Liver (tissue), 8 donors: ENCODE measurements at regions not wholly inside any gene's neighbourhood (a gene's known extent, or its start where the extent isn't known, plus 50 kb on each side); places are given as distances from the start of the nearest gene placed in this dataset.

ENCODE experiments used
- DNase-seq: peaks from one replicate; pipeline ENCODE4 v3.0.0-alpha.2; 2017; ENCODE audit warnings: low spot score
- H3K27ac ChIP-seq, 2 donors: one replicate each; pipeline ENCODE4 v1.7.0; 2013; ENCODE audit warnings: inconsistent platforms in 2 of 2, low read length in 2 of 2, control low read depth in 1 of 2, low read depth in 1 of 2, mild to moderate bottlenecking in 1 of 2
- H3K27me3 ChIP-seq, 4 donors: one replicate each; pipeline versions ENCODE4 v1.6.1 to v1.7.0; 2013; ENCODE audit warnings: low read length in 3 of 4, inconsistent platforms in 1 of 4, mild to moderate bottlenecking in 1 of 4, moderate library complexity in 1 of 4; ENCODE audit not compliant: control insufficient read depth in 4 of 4, insufficient read depth in 4 of 4
- H3K36me3 ChIP-seq, 4 donors: one replicate each; pipeline versions ENCODE4 v1.6.1 to v1.7.0; 2013; ENCODE audit warnings: low read length in 3 of 4, mild to moderate bottlenecking in 3 of 4, low read depth in 1 of 4, moderate library complexity in 1 of 4; ENCODE audit not compliant: control insufficient read depth in 4 of 4, insufficient read depth in 3 of 4
- H3K4me1 ChIP-seq, 4 donors: one replicate each; pipeline versions ENCODE4 v1.6.1 to v1.7.0; 2013; ENCODE audit warnings: low read length in 3 of 4, mild to moderate bottlenecking in 3 of 4, moderate library complexity in 1 of 4; ENCODE audit not compliant: control insufficient read depth in 4 of 4, insufficient read depth in 4 of 4
- H3K4me3 ChIP-seq, 3 donors: one replicate each; pipeline versions ENCODE4 v1.6.1 to v1.7.0; 2013; ENCODE audit warnings: low read length in 3 of 3, control low read depth in 1 of 3, low read depth in 1 of 3, mild to moderate bottlenecking in 1 of 3
- H3K9ac ChIP-seq, 2 donors: one replicate each; pipeline ENCODE4 v1.7.0; 2013; ENCODE audit warnings: low read length in 2 of 2, mild to moderate bottlenecking in 2 of 2, moderate library complexity in 2 of 2, control low read depth in 1 of 2, low read depth in 1 of 2
- H3K9me3 ChIP-seq, 4 donors: one replicate each; pipeline versions ENCODE4 v1.6.1 to v1.7.0; 2013; ENCODE audit warnings: low read length in 3 of 4; ENCODE audit not compliant: control insufficient read depth in 4 of 4
- EGR1 ChIP-seq, 2 donors: IDR thresholded peaks; 2 replicates each; pipeline ENCODE4 v1.6.1; 2016 to 2018; ENCODE audit warnings: antibody characterized with exemption in 2 of 2, low read depth in 2 of 2
- FOXA1 ChIP-seq: IDR thresholded peaks from 2 replicates; pipeline ENCODE4 v1.6.1; 2016; ENCODE audit warnings: antibody characterized with exemption
- FOXA2 ChIP-seq: IDR thresholded peaks from 2 replicates; pipeline ENCODE4 v1.6.1; 2016; ENCODE audit warnings: antibody characterized with exemption
- GABPA ChIP-seq, 2 donors: IDR thresholded peaks in 1 of 2; conservative IDR thresholded peaks in 1 of 2; 2 replicates each; pipeline ENCODE4 v1.6.1; 2016; ENCODE audit warnings: antibody characterized with exemption in 2 of 2, mild to moderate bottlenecking in 1 of 2, moderate library complexity in 1 of 2
- HNF4A ChIP-seq, 2 donors: conservative IDR thresholded peaks; 2 replicates each; pipeline ENCODE4 v1.6.1; 2016; ENCODE audit warnings: antibody characterized with exemption in 2 of 2, mild to moderate bottlenecking in 2 of 2
- HNF4G ChIP-seq: IDR thresholded peaks from 2 replicates; pipeline ENCODE4 v1.6.1; 2016; ENCODE audit warnings: antibody characterized with exemption
- JUND ChIP-seq, 2 donors: IDR thresholded peaks; 2 replicates each; pipeline ENCODE4 v1.6.1; 2016; ENCODE audit warnings: antibody characterized with exemption in 2 of 2
- NR2F2 ChIP-seq: IDR thresholded peaks from 2 replicates; pipeline ENCODE4 v1.6.1; 2016; ENCODE audit warnings: antibody characterized with exemption
- RAD21 ChIP-seq, 2 donors: IDR thresholded peaks; 2 replicates each; pipeline ENCODE4 v1.6.1; 2016; ENCODE audit warnings: antibody characterized with exemption in 2 of 2, mild to moderate bottlenecking in 2 of 2
- SP1 ChIP-seq: IDR thresholded peaks from 2 replicates; pipeline ENCODE4 v1.6.1; 2018; ENCODE audit warnings: antibody characterized with exemption, mild to moderate bottlenecking
- TAF1 ChIP-seq: conservative IDR thresholded peaks from 2 replicates; pipeline ENCODE4 v1.6.1; 2016; ENCODE audit warnings: antibody characterized with exemption, mild to moderate bottlenecking
- YY1 ChIP-seq: IDR thresholded peaks from 2 replicates; pipeline ENCODE4 v1.6.1; 2016; ENCODE audit warnings: antibody characterized with exemption, mild to moderate bottlenecking
- WGBS: extraction: QIAGEN DNeasy Blood & Tissue Kit; methylation state at CpG from one replicate; pipeline ENCODE4 v1.1.7; 2013; 5-methylcytosine and 5-hydroxymethylcytosine counted together
- TF ChIP-seq, protein P1 (sequence below): IDR thresholded peaks from 2 replicates; pipeline ENCODE4 v1.6.1; 2016; ENCODE audit warnings: antibody characterized with exemption
- TF ChIP-seq, protein P2 (sequence below): fragments of 150-350 bp; IDR thresholded peaks from 2 replicates; pipeline ENCODE4 v1.5.1; 2017; ENCODE audit warnings: improper control_type of control experiment, low read depth, low read length; ENCODE audit not compliant: missing input control
- TF ChIP-seq, protein P3 (sequence below): IDR thresholded peaks from 2 replicates; pipeline ENCODE4 v1.6.1; 2016; ENCODE audit warnings: antibody characterized with exemption
- TF ChIP-seq, protein P4 (sequence below): IDR thresholded peaks from 2 replicates; pipeline ENCODE4 v1.6.1; 2016; ENCODE audit warnings: antibody characterized with exemption, mild to moderate bottlenecking
- TF ChIP-seq, protein P5 (sequence below): IDR thresholded peaks from 2 replicates; pipeline ENCODE4 v1.6.1; 2016; ENCODE audit warnings: antibody characterized with exemption
- donor health status: healthy.
- donor health status: healthy.
- donor health status: healthy.
- donor health status: healthy.
- donor health status: healthy.

DNA sequence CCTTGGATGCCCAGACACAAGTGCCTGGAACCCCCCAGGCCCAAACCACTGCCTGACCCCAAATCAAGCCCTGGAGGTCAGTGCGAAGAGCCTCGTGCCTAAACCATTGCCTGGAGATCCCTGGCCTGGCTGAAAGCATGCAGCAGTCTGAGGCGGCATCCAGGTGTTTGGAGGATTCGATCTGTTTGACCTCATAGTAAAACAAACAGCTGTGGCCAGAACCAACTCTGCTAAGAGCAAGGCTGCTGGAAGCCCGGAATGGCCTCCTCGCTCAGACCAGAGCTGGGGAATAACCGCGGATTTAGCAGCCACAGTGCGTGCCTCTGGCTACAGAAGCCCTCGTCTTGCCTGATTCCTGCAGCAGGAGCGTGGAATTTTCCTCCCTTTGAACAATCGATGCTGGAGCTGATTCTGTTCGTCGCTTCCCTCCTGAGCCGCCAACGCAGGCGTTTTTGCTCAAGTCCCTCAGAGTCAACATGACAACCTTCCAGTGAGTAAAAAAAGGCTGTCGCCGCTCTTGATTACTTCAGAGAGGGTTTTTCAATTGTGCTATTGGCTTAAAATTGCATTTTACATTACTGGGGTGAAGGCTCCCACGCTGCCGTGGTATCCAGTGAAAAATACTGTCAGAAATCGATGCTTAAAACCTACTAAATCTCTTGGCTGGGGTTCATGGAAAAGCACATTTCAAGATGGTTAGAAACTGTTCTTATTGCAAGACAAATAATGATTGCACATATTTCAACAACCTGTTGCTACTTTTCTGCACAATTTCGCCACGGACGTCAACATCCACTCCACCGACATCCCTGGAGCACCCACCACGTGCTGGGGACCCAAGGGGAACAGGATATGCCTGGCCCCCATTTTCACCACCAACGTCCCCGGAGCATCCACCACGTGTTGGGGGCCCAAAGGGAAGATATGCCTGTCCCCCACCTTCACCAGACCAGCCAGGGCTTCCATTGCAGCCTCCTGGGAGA, 190.0 kb downstream of the OLFM1 start:
- no peak overlapping the region for H3K4me3 ChIP-seq
- H3K9me3 ChIP-seq = no peaks in the 10 kb centered on the region
- H3K9ac ChIP-seq = no peak overlapping the region
- peaks cover 0 to 18% (median 11%) of the 10 kb centered on the region in 4 donors for H3K4me1 ChIP-seq
- TF ChIP-seq, protein P1, sequence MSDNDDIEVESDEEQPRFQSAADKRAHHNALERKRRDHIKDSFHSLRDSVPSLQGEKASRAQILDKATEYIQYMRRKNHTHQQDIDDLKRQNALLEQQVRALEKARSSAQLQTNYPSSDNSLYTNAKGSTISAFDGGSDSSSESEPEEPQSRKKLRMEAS = no peak
- TF ChIP-seq, protein P2, sequence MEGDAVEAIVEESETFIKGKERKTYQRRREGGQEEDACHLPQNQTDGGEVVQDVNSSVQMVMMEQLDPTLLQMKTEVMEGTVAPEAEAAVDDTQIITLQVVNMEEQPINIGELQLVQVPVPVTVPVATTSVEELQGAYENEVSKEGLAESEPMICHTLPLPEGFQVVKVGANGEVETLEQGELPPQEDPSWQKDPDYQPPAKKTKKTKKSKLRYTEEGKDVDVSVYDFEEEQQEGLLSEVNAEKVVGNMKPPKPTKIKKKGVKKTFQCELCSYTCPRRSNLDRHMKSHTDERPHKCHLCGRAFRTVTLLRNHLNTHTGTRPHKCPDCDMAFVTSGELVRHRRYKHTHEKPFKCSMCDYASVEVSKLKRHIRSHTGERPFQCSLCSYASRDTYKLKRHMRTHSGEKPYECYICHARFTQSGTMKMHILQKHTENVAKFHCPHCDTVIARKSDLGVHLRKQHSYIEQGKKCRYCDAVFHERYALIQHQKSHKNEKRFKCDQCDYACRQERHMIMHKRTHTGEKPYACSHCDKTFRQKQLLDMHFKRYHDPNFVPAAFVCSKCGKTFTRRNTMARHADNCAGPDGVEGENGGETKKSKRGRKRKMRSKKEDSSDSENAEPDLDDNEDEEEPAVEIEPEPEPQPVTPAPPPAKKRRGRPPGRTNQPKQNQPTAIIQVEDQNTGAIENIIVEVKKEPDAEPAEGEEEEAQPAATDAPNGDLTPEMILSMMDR = no peak
- TF ChIP-seq RAD21 (IDR thresholded peaks at IDR 0.05) = no peak
- TF ChIP-seq YY1 = no peak
- TF ChIP-seq TAF1 = no peak
- no peak for TF ChIP-seq GABPA (IDR thresholded peaks at IDR 0.05 in 1 of 2, conservative IDR thresholded peaks at IDR 0.05 in 1 of 2)
- TF ChIP-seq, protein P3, sequence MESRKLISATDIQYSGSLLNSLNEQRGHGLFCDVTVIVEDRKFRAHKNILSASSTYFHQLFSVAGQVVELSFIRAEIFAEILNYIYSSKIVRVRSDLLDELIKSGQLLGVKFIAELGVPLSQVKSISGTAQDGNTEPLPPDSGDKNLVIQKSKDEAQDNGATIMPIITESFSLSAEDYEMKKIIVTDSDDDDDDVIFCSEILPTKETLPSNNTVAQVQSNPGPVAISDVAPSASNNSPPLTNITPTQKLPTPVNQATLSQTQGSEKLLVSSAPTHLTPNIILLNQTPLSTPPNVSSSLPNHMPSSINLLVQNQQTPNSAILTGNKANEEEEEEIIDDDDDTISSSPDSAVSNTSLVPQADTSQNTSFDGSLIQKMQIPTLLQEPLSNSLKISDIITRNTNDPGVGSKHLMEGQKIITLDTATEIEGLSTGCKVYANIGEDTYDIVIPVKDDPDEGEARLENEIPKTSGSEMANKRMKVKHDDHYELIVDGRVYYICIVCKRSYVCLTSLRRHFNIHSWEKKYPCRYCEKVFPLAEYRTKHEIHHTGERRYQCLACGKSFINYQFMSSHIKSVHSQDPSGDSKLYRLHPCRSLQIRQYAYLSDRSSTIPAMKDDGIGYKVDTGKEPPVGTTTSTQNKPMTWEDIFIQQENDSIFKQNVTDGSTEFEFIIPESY = no peak
- TF ChIP-seq EGR1 (IDR thresholded peaks at IDR 0.05; ENCODE audit: low read depth in 2 of 2) = no peak
- no peak for TF ChIP-seq JUND (IDR thresholded peaks at IDR 0.05)
- TF ChIP-seq HNF4G = no peak
- TF ChIP-seq HNF4A (conservative IDR thresholded peaks at IDR 0.05) = no peak
- TF ChIP-seq FOXA2 = no peak
- TF ChIP-seq SP1 = no peak
- no peaks in the 10 kb centered on the region for H3K27me3 ChIP-seq
- WGBS = 54% methylated on average over 30 of the region's 30 CpGs
- H3K36me3 ChIP-seq = no peaks in the 10 kb centered on the region
- no peak overlapping the region for H3K27ac ChIP-seq
- no peak for DNase-seq

DNA sequence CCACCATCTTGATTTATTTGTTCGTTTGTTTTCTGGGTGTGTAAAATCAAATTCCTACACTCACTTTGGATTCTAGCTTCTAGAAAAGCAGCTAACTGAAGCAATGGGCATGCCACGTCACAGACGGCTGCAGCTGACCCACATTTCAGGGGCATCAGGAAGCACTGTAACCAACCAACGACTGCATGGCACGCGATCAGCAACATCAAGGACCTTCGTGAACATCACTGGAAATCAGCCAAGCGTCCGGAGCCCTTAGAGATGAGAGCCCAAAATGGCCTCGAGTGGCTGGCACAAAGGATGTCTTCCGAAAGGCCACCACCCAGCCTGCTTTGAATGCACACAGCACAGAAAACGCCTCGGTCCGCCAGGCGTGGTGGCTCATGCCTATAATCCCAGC, 191.1 kb downstream of the OLFM1 start:
- Histone ChIP-seq H3K4me3 (no peak overlapping the region), H3K27ac (no peak overlapping the region), H3K4me1 (peaks cover 0 to 18% (median 11%) of the 10 kb centered on the region in 4 donors), H3K9me3 (no peaks in the 10 kb centered on the region), H3K27me3 (no peaks in the 10 kb centered on the region), H3K36me3 (no peaks in the 10 kb centered on the region), H3K9ac (no peak overlapping the region)
- DNase-seq = no peak
- no peak for TF ChIP-seq RAD21 (IDR thresholded peaks at IDR 0.05)
- TF ChIP-seq, protein P2 = no peak
- TF ChIP-seq HNF4G = no peak
- TF ChIP-seq FOXA1 = no peak
- TF ChIP-seq, protein P3 = no peak
- no peak for TF ChIP-seq NR2F2
- TF ChIP-seq SP1 = no peak
- TF ChIP-seq FOXA2 = no peak
- no peak for TF ChIP-seq TAF1
- TF ChIP-seq, protein P4, sequence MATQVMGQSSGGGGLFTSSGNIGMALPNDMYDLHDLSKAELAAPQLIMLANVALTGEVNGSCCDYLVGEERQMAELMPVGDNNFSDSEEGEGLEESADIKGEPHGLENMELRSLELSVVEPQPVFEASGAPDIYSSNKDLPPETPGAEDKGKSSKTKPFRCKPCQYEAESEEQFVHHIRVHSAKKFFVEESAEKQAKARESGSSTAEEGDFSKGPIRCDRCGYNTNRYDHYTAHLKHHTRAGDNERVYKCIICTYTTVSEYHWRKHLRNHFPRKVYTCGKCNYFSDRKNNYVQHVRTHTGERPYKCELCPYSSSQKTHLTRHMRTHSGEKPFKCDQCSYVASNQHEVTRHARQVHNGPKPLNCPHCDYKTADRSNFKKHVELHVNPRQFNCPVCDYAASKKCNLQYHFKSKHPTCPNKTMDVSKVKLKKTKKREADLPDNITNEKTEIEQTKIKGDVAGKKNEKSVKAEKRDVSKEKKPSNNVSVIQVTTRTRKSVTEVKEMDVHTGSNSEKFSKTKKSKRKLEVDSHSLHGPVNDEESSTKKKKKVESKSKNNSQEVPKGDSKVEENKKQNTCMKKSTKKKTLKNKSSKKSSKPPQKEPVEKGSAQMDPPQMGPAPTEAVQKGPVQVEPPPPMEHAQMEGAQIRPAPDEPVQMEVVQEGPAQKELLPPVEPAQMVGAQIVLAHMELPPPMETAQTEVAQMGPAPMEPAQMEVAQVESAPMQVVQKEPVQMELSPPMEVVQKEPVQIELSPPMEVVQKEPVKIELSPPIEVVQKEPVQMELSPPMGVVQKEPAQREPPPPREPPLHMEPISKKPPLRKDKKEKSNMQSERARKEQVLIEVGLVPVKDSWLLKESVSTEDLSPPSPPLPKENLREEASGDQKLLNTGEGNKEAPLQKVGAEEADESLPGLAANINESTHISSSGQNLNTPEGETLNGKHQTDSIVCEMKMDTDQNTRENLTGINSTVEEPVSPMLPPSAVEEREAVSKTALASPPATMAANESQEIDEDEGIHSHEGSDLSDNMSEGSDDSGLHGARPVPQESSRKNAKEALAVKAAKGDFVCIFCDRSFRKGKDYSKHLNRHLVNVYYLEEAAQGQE = no peak
- TF ChIP-seq, protein P1 = no peak
- no peak for TF ChIP-seq YY1
- no peak for TF ChIP-seq JUND (IDR thresholded peaks at IDR 0.05)
- TF ChIP-seq, protein P5, sequence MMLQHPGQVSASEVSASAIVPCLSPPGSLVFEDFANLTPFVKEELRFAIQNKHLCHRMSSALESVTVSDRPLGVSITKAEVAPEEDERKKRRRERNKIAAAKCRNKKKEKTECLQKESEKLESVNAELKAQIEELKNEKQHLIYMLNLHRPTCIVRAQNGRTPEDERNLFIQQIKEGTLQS = no peak
- WGBS = 86% methylated on average over 15 of the region's 15 CpGs
